HG03064 (cell line): ENCODE measurements at regions not wholly inside any gene's neighbourhood (a gene's known extent, or its start where the extent isn't known, plus 50 kb on each side); places are given as distances from the start of the nearest gene placed in this dataset.

Source experiments
- ATAC-seq: cut with Tn5 transposase; IDR thresholded peaks from one replicate; pipeline ENCODE4 v1.9.1; 2021; ENCODE audit warnings: low read depth; ENCODE audit not compliant: unreplicated experiment

DNA sequence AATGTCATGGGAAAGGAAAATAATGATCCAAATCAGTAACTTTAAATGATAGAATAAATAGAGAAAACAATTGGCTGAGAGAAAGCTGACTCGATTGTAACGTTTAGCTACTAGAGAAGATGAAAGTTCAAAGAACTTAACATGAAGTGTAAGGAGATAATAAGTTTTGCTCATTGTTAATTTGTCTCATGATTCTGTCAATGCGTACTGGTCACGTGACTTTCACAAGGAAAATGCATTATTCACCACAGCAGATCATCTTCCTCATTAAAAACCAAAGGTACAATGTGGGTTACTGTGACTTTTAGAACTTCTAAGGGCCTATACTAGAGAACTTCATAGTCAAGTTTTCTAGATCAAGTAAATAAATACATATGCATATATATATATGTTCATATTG lies 1207.2 kb downstream of the EFNB2 start:
- ATAC-seq: no peak

DNA sequence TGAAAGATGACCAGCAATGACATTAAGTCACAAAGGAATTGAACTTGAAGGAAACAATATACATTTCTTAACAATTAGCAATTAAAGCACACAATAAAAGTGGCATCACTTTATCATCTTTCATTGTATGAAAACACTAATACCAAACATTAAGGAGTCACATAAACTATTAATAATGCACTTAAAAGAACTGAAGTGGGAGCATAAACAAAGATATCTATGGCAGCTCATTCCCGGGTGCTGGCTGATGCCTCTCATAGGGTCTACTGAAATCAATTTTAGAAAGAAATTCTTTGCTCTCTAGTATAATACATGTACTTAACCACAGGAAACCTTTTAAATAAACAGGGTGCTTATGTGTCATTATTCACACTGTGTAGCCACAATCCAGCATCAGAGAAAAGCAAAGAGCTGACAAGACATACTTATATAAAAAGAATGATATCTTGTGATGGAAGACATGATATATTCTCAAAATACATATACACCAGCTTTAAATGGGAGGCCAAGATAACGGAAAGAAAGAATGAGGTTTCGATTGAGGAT lies 1207.8 kb downstream of the EFNB2 start:
- no peak for ATAC-seq

DNA sequence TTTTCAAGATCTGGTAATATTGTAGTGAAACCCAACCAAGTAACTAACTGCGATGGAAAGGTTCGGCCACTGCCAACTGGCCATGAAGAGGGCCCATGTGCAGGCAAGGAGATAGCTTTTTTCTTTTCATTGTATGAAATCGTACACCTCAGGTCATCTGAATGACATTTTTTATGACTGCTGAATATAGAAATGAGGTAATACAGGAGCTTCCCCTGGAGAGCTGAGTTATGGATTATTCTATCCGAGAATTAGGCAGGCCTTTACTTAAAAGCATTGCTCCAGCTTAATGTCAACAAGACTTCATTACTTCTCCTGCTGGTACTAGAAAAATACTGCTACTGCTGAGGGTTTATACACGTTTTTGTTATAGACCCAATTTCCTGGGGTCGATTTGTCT lies 1215.6 kb downstream of the EFNB2 start:
- ATAC-seq: no peak

DNA sequence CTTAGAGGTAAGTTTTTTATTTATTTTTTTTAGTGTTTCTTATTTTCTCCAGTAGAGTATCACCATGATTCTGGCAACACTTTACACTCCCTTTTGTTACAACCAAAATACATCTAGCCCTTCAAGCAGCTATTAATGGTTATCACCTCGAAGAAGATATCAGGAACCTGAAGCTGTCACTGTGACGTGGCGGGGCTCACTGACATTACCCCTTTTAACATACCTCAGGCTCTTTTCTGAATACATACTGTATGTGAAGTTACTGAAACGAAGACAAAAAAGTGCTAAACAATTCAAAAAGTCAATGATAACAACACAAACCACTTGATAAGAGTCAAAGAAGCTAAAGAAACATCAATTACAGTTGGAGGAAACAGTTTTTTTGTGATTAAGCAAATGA lies 1218.7 kb downstream of the EFNB2 start:
- ATAC-seq: no peak

DNA sequence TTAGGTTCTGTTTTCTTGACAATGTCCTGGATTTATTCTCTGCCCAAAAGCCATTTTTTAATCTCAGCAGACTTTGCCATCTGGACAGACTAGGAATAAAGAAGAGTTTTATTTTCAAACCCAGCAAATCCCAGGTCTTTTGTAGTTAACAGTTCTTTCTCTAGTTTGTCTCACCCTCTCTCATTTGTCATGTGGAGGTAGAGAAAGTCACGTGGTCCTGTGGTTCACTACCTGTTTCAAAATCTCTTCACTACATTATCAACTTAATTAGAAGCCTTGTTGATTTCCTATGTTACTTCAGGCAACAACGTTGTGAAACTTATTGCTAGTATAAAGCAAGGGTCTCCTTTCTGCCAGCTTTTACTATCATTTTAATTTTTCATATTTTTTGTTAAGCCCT lies 1222.6 kb downstream of the EFNB2 start:
- no peak for ATAC-seq

DNA sequence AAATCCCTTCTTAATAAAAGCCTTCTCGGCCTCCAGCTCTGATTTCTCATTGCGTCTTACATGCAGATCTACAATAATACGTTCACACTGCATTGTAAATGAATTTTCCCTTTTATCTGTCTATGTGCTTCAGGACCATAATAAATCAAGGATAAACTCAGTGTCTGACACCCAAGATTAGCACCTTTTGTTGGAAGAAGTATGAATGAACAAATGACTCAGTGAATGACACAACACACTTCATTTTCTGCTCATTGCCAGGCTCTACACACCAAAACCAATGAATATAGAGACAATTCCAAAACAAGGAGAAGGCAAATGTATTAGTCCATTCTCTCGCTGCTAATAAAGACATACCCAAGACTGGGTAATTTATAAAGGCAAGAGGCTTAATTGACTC lies 1224.4 kb downstream of the EFNB2 start:
- ATAC-seq: no peak

DNA sequence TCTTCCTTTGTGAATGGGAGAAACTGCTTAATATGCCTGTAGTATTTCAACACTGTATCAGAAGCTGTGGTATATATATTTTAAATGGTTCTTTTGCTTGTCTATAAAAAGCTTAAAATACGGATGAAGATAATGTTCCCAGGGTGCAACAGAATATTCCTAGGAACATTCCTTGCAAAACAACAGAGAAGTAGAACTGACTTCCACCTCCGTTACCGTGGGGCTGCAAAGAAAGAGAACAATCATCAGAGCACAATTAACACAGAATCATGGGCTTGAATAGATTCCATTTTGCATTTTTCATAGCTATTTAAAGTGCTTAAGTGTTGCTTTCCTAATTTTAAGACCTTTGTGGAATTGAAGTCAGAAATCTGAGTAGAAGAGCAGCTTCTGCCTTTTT lies 1227.7 kb downstream of the EFNB2 start:
- no peak for ATAC-seq

DNA sequence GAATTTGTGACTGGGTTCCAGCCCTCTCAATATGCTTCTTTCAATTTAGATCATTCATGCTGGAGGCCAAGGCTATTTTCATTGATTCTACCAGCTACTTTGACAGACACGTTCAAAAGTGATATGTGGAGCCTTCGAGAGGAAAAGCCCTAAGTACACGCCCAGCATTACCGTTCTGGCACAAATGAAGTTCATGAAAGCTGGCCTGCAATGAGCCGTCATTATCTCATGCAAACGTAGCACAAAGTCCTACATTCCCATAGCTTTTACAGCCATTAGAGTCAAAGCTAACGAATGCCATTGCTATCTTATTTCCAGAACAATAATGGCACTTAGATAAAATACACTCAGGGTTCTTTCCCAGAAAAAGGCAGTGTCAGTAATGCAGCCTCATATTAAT lies 1237.6 kb downstream of the EFNB2 start:
- ATAC-seq: no peak

DNA sequence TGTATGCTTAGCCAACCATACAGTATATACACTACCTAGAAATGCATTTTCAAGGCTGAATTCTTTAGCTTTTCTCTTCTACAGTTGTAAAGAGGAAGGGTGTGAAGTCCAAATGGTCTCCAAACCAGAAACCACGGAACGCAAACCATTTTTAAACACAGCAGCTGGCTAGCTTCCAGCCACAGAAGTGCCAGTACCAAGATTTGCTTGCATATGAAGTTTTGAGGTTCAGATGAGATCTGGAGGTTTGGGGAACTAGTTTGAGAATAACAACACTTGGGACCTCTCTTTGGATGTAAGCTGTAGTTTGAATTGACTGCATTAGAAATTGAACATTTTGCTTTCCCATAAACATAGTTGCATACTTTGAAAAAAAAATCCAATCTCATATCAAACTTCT lies 1243.5 kb downstream of the EFNB2 start:
- no peak for ATAC-seq

DNA sequence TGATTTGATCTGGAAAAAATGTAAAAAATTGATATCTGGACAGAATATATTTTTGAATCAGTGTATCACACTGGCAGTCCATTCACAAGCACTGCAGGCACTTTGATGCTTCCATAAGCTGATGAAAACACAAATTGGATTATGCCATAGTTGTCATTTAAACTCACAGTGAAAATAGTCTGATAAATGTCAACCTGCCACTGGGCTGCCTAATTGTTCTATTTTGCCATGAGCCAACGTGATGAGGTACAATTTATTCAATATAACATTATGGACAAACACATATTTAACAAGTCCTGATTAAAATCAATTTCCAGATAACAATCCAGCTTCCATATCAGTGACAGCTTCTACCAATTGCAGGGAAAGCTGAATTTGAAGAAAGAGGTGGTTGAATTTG lies 1244.9 kb downstream of the EFNB2 start:
- no peak for ATAC-seq

DNA sequence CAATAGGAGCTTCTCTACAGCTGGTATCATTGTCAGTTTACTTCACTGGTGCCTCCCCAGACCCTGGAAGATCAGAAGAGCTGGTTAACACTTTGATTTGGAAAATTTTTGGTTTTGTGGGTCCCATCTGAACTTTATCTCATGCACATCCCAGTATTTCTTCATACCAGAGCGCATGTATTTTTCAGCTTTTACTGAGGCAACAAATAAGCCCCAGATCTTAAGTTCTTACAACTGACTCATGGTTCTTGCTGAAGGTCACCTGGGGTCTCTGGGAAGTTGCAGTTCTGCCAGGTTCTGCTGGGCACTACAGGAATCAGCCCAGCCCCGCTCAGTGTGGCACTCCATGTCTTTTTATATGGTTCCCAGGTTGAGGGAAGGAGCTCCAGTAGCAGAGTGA lies 1249.9 kb downstream of the EFNB2 start:
- ATAC-seq: no peak

DNA sequence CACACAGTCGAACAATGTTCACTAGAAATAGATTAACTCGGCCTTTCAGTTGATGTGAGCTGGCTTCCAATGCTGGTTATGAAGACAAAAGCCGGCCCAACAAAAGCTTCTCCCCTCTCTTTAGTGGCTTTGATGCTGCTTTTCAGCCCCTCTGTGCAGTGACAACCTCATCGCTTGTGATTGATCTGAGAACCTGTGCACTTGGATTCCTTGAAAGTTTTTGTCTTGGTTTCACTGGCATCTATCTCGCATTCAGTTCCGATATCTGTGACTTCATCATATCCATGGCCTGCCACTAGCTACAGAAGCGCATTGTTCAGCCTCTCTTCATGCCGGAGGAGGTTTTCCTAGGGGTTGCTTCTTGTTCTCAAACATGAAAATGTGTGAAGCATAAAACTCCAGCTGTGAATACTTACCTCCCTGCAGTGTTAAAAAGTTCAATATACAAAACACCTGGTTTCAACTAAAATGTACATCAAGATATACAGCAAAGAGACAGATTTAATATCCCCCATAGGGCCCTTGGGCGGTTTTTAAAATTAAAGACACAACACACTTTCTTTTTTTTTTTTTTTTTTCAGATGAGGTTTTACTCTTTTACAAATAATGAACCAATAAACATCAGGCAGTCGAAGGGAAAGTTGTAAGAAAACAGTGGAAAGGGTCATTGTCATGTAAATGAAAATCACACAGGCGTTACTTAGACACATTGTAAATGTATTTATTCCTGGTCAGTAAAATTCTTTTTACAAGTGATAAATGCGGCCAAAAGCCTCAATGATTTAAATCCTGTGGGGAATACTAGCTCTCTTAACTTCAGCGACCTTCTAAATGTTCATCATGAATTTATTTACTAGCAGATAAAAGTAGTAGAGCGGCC lies 1252.8 kb downstream of the EFNB2 start:
- no peak for ATAC-seq

DNA sequence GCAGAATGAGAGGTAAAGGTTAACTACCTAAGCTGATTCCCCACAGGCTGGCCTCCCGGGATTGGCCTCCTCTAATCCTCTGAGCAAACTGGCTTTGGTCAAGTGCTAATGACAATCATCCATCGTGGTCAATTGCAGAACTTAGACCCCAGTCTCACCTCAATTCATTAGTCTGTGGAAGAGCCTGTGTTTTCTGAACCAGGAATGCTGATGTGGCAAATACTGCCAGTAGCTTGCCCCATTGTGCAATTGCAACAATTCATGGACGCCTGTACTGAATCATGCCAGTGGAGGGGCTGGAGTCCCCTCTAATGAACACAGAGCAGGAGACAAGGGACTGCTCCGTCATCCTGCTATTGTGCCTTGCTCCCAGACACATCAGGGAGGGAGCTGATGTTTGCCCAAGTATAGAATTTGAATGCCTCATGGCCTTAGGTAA lies 1256.5 kb downstream of the EFNB2 start:
- ATAC-seq: no peak

DNA sequence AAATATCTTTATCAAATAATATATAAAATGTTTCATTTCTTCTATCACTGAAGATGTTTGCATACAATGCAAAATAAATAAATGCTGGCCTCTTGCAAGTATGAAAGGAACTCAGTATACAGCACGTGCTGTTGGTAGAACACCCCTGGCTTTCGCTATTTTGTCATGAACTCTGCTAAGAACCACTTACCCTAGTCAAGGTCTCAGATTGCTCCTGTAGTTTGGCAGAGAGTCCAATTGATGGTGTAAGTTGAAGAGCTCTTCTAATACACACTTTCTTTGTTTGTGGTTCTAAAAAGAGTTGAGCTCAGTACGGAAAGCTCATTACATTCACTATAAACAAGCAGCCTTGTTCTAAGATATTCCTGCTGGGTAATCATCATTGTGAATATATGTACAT lies 1258.9 kb downstream of the EFNB2 start:
- ATAC-seq: no peak

DNA sequence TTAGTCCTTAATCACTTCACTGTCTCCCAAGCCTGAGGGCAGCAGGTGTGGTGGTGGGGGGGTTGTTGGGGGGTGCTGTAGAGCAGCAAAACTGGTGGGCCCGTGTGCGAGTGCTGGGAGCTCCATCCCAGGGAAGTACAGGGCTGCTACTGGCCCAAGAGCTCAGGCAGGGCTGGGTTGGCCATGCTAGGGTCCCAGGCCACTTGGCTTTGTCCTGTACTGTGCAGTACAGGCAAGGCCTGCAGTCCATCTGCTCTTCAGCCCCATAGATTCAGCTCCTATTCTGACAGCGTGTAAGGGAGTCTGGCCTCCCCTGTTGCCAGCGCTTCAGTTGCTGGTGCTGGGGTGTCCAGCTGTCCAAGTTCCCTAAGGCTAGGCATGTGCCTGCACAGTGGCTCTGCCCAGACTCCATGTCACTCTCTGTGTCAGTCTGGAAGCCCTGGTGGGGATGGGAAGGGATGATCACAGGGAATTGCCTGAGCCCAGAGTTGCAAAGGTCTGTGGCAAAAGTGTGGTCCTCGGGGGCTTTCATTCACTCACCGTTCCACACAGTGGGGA lies 1261.7 kb downstream of the EFNB2 start:
- ATAC-seq: no peak

DNA sequence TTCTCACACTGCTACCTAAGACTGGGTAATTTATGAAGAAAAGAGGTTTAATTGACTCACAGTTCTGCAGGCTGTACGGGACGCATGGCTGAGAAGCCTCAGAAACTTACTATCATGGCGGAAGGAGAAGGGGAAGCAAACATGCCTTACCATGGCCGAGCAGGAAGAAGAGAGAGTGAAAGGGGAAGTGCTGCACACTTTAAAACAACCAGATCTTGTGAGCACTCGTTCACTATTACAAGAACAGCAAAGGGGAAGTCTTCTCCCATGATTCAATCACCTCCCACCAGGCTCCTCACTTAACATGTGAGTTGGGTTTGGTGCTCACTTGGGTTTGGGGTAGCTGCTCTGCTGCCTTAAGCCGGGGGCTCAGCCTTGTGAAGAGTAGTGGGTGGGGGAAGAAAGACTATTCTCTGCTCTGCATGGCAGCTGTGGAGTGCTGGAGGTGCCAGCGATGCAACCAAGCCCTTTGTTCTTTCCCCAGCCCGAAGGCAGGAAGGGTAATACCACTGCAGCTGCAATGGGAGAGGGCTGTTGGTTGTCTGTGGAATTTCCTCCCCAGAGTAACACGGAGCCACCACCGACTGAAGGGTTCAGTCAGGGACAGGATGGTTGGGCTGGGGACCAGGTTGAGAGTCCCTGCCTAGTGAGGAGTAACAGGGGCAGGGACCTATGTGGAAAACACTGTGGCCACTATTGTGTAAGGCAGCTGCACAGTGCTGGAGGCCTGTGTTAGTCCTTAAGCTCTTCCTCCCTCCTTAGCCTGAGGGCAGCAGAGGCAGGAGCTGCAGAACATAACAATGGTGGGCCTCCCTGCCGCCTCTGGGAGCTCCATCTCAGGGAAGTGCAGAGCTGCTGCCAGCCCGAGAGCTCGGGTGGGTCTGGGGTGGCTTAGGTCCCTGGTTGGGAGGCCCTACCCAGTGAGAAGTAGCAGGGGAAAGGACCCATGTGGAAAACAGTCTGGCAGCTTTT lies 1262.5 kb downstream of the EFNB2 start:
- no peak for ATAC-seq

DNA sequence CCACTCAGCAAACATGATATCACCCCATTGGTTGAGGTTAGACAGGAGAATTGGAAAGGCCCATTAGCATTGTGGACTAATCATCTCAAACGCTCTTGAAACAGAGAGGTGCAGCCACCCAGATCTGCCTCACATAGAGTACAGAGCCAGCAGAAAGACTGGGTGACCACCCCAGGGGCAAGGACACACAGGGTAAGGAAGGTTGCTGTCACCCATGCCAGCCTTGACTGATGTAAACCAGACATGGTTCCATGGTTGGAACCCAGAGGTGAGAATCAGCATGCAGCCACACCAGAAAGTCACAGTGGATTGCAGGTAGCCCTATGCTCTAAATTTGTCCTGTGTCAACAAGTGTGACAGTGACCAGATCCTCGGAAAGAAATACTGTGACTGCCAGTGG lies 1268.8 kb downstream of the EFNB2 start:
- ATAC-seq: no peak

DNA sequence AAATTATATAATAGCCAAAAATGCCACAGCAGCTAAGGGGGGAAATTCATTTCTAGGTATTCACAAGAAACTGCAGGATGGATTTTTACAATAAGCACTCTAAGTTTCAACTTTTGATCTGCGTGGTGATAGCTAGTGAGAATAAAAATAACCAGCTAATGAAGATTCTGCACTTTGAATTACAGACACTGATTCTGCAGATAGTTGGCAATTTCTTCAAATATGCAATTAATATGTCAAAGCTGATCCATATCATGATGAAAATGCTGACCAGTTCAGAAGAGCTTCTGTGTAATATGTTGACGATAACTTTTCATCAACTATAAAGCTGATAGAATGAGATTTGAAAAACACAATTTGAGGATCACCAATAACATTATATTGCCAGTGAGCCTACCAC lies 1272.9 kb downstream of the EFNB2 start:
- no peak for ATAC-seq

DNA sequence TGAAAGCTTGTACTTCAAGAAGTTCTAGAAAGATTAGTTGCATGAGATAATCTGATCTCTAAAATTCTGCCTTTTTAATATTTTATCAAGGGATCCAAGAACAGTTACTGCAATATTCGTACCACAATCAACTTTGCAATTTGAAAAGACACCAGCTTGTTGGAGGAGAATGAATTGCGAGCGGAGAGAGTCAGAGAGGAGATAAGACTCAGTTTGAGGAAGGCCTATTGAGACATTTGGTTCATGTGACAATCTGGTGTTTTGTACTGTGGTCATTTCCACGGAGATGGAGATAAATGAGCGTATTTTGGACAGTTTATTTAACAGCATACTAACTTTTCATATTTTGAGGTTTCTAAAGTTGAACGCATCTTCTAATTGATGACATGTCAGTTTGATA lies 1276.0 kb downstream of the EFNB2 start:
- no peak for ATAC-seq

DNA sequence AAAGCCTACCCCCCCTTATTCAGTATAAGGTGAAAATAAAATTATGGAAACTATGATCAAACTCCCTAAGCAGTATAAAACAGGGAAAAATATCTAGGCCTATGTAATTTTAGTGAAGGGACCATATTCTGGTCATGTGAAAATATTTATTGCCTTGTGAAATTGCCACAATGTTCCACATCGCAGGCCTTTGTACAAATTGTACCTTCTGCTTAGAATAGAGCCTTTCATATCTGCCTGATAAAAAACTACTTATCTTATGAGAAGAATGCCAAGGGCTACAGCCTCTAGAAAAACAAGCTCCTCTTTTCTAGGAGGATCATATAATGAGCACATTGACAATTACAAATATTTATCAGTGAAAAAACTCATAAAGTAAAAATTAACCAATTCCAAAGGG lies 1280.0 kb downstream of the EFNB2 start:
- no peak for ATAC-seq

DNA sequence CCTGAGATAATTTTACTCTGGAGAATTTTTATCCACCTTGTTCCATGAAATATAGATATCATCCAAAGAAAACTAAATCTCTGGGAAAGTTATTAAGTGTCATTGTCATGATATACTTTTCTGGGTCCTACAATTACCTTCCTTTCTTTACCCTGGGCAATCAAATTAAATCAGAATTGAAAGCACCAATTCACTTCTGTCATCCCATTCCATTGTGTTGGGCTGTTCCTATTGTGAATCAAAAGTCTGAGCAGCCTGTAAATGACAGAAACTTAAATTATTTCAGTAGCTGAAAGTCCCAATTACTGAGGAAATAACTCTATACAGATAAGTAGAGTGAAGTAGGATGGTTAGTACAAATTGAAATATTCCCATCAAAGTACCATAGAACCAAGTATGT lies 1284.2 kb downstream of the EFNB2 start:
- no peak for ATAC-seq
